ENCODE measurements at regions not wholly inside any gene's neighbourhood (a gene's known extent, or its start where the extent isn't known, plus 50 kb on each side); places are given as distances from the start of the nearest gene placed in this dataset.

- no peak for DNase-seq (ENCODE audit: low read depth)
- H3K4me3 ChIP-seq (ENCODE audit: low read depth, low read length) = no peak overlapping the region
- TF ChIP-seq CTCF (IDR thresholded peaks at IDR 0.05; ENCODE audit: insufficient read depth, low read depth, low read length, missing control alignments) = no peak
Observed at GRCh38 chr9:13832446-13832845, 481.5 kb downstream of the NFIB start.

GRCh38 chr9:13823026-13823425 is 490.9 kb downstream of the NFIB start:
- no peak overlapping the region for H3K4me3 ChIP-seq (ENCODE audit: low read depth, low read length)
- DNase-seq (ENCODE audit: low read depth) = no peak
- TF ChIP-seq CTCF (IDR thresholded peaks at IDR 0.05; ENCODE audit: insufficient read depth, low read depth, low read length, missing control alignments) = no peak

- no peak for DNase-seq (ENCODE audit: low read depth)
- no peak overlapping the region for H3K4me3 ChIP-seq (ENCODE audit: low read depth, low read length)
- no peak for TF ChIP-seq CTCF (IDR thresholded peaks at IDR 0.05; ENCODE audit: insufficient read depth, low read depth, low read length, missing control alignments)
Observed at GRCh38 chr9:13817754-13818278, 496.1 kb downstream of the NFIB start.

GRCh38 chr9:13816837-13817236 is 497.1 kb downstream of the NFIB start:
- no peak for TF ChIP-seq CTCF (IDR thresholded peaks at IDR 0.05; ENCODE audit: insufficient read depth, low read depth, low read length, missing control alignments)
- no peak overlapping the region for H3K4me3 ChIP-seq (ENCODE audit: low read depth, low read length)
- DNase-seq (ENCODE audit: low read depth) = no peak

- TF ChIP-seq CTCF (IDR thresholded peaks at IDR 0.05; ENCODE audit: insufficient read depth, low read depth, low read length, missing control alignments) = no peak
- no peak overlapping the region for H3K4me3 ChIP-seq (ENCODE audit: low read depth, low read length)
- no peak for DNase-seq (ENCODE audit: low read depth)
Observed at GRCh38 chr9:13814647-13815400, 499.1 kb downstream of the NFIB start.

- no peak overlapping the region for H3K4me3 ChIP-seq (ENCODE audit: low read depth, low read length)
- no peak for TF ChIP-seq CTCF (IDR thresholded peaks at IDR 0.05; ENCODE audit: insufficient read depth, low read depth, low read length, missing control alignments)
- no peak for DNase-seq (ENCODE audit: low read depth)
Observed at GRCh38 chr9:13811876-13812275, 502.1 kb downstream of the NFIB start.

- H3K4me3 ChIP-seq (ENCODE audit: low read depth, low read length) = no peak overlapping the region
- no peak for DNase-seq (ENCODE audit: low read depth)
- TF ChIP-seq CTCF (IDR thresholded peaks at IDR 0.05; ENCODE audit: insufficient read depth, low read depth, low read length, missing control alignments) = no peak
Observed at GRCh38 chr9:13810510-13810909, 503.4 kb downstream of the NFIB start.
